ENCODE measurements at regions not wholly inside any gene's neighbourhood (a gene's known extent, or its start where the extent isn't known, plus 50 kb on each side); places are given as distances from the start of the nearest gene placed in this dataset.

DNA sequence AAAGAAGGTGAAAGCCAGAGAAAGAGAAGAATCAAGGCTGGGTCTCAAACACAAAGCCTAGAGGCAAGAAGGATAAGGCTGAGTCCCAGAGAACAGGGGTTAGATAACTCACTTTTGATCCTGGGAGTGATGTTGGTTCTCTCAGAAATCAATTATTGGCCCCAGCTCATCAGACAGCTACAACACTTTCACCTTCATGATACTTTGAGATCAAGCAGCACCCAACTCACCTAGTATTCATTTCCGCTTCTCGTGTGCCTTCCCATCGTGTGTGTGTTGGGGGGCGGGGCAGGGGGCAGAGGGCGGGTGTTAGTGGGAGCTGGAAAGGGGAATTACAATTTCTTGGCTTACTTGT is 92.2 kb upstream of the RAD23B start:
- Histone ChIP-seq H3K4me3 (ENCODE audit: extremely low read depth in 1 of 4, insufficient read depth in 2 of 4, low read depth in 3 of 4, low read length in 4 of 4) (no peak overlapping the region), H3K9me3 (ENCODE audit: insufficient read depth in 2 of 2, low read depth in 1 of 2, low read length in 1 of 2) (no peaks in the 10 kb centered on the region), H3K27me3 (replicated peaks in 1 of 4; ENCODE audit: control insufficient read depth in 3 of 4, extremely low read depth in 1 of 4, insufficient read depth in 3 of 4, low read length in 3 of 4) (no peaks in the 10 kb centered on the region), H2BK15ac (ENCODE audit: low read length) (no peak overlapping the region), H2AFZ (ENCODE audit: low read length) (no peak overlapping the region), H2BK120ac (replicated peaks; ENCODE audit: low read depth, low read length) (no peak overlapping the region), H3K18ac (ENCODE audit: extremely low read depth, low read length) (no peak overlapping the region), H3K23me2 (ENCODE audit: low read depth, low read length) (no peaks in the 10 kb centered on the region; the same call in 1 of the 2 replicates), H4K5ac (ENCODE audit: insufficient read length, low read depth, low read length) (no peak overlapping the region), H3K4ac (replicated peaks; ENCODE audit: insufficient read length, low read depth, low read length) (no peak overlapping the region), H2BK12ac (ENCODE audit: low read depth, low read length) (no peak overlapping the region), H3K4me1 (replicated peaks in 1 of 4; ENCODE audit: control insufficient read depth in 3 of 4, insufficient read depth in 4 of 4, low read length in 3 of 4) (peaks cover 0 to 6% (median 4%) of the 10 kb centered on the region in 4 experiments; a peak in 3 of 7 replicates), H3K27ac (ENCODE audit: low read depth, low read length) (no peak overlapping the region), H2BK20ac (ENCODE audit: low read length) (no peak overlapping the region), H4K20me1 (replicated peaks in 1 of 2; ENCODE audit: control insufficient read depth in 1 of 2, insufficient read depth in 2 of 2, low read length in 2 of 2) (no peaks in the 10 kb centered on the region), H3K36me3 (ENCODE audit: control insufficient read depth in 2 of 4, insufficient read depth in 4 of 4, low read length in 3 of 4) (no peaks in the 10 kb centered on the region), H3K9ac (replicated peaks in 1 of 4; ENCODE audit: extremely low read depth in 1 of 4, low read depth in 3 of 4, low read length in 3 of 4) (no peak overlapping the region), H3K14ac (ENCODE audit: insufficient read length) (no peak overlapping the region), H4K8ac (ENCODE audit: extremely low read depth, insufficient read depth, low read length) (no peak overlapping the region), H3K4me2 (ENCODE audit: insufficient read depth in 1 of 2, low read depth in 2 of 2, low read length in 2 of 2) (no peak overlapping the region), H2AK5ac (ENCODE audit: low read depth, low read length) (no peak overlapping the region), H3K56ac (replicated peaks; ENCODE audit: insufficient read length, low read depth, low read length) (no peak overlapping the region), H4K91ac (replicated peaks; ENCODE audit: insufficient read length, low read length) (no peak overlapping the region), H3K23ac (ENCODE audit: insufficient read length) (no peak overlapping the region), H3K79me2 (ENCODE audit: control insufficient read depth in 1 of 2, insufficient read depth in 2 of 2, low read length in 2 of 2) (no peaks in the 10 kb centered on the region), H3K79me1 (ENCODE audit: low read depth, low read length) (no peaks in the 10 kb centered on the region), H2BK5ac (ENCODE audit: low read depth, low read length) (no peak overlapping the region)
- FAIRE-seq, result no peak
- ChIA-PET CTCF (ENCODE audit: partially characterized antibody) (interaction anchor here (0.6 to 2.2 kb wide), 5 partner anchors 13 to 273 kb away, joined by 3 to 9 read pairs (median 3); no protein-coding TSS in a partner anchor), POLR2A (ENCODE audit: partially characterized antibody) (no interaction called here)
- WGBS, 2 experiments (ENCODE audit: extremely low coverage in 1 of 2, insufficient coverage in 1 of 2, insufficient read length in 1 of 2, insufficient replicate concordance in 2 of 2, low coverage in 1 of 2, low lambda C conversion rate in 2 of 2, missing lambda C conversion rate in 1 of 2), result 89% methylated on average over 5 of the region's 5 CpGs; no CpG with 5 or more reads in 1 of the 2 experiments
- no peak for DNase-seq (ENCODE audit: low read depth in 1 of 2, low spot score in 2 of 2)
- TF ChIP-seq TEAD4 (IDR thresholded peaks at IDR 0.05; ENCODE audit: low read depth, low read length) (no peak), GABPA (IDR thresholded peaks at IDR 0.05; ENCODE audit: borderline replicate concordance, insufficient read depth, low read length) (no peak), SP2 (IDR thresholded peaks at IDR 0.05; ENCODE audit: low read length) (no peak), HDAC6 (IDR thresholded peaks at IDR 0.05; ENCODE audit: low read depth, low read length) (no peak), RBBP5 (IDR thresholded peaks at IDR 0.05; ENCODE audit: borderline replicate concordance, low read depth, low read length) (no peak), SIRT6 (IDR thresholded peaks at IDR 0.05; ENCODE audit: low read length) (no peak), SRF (IDR thresholded peaks at IDR 0.05; ENCODE audit: low read depth, low read length) (no peak), NANOG (IDR thresholded peaks at IDR 0.05; ENCODE audit: insufficient read depth, low read depth, low read length, poor library complexity, severe bottlenecking) (no peak), ASH2L (IDR thresholded peaks at IDR 0.05; ENCODE audit: low read length) (no peak), EP300 (IDR thresholded peaks at IDR 0.05; ENCODE audit: borderline replicate concordance in 1 of 2, low read depth in 2 of 2, low read length in 2 of 2) (no peak), FOSL1 (IDR thresholded peaks at IDR 0.05; ENCODE audit: insufficient read depth, low read depth, low read length) (no peak), SP4 (IDR thresholded peaks at IDR 0.05; ENCODE audit: low read length) (no peak), SUZ12 (IDR thresholded peaks at IDR 0.05; ENCODE audit: low read length) (no peak), TCF12 (IDR thresholded peaks at IDR 0.05; ENCODE audit: low read depth, low read length) (no peak)
- TF ChIP-seq, protein P1, sequence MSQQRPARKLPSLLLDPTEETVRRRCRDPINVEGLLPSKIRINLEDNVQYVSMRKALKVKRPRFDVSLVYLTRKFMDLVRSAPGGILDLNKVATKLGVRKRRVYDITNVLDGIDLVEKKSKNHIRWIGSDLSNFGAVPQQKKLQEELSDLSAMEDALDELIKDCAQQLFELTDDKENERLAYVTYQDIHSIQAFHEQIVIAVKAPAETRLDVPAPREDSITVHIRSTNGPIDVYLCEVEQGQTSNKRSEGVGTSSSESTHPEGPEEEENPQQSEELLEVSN (IDR thresholded peaks at IDR 0.05), result no peak
